IPS-NIHi7 (cell line): ENCODE measurements at regions not wholly inside any gene's neighbourhood (a gene's known extent, or its start where the extent isn't known, plus 50 kb on each side); places are given as distances from the start of the nearest gene placed in this dataset.

Experiments
- DNase-seq: peaks from one replicate; pipeline ENCODE4 v3.0.0; 2012; ENCODE audit warnings: mixed read lengths; ENCODE audit errors: extremely low spot score

DNA sequence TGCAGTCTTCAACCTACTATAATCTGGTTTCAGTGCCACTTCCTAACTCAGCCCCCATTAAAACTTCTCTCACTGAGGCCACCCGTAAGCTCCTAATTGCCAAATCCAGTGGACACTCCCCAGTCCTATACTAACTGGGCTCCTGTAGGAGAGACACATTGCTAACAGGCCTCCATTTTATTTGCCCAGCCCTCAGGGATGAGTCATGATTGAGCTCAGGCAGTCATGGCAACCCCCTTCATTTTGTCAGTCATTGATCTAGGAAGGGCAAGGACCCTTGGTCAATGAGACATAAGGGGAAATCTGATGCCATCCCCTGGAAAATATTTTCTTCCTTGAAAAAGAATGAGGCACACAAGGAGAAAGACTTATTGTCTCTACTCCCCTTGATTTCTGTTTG, 70.1 kb upstream of the HIF1A start:
- DNase-seq = no peak

DNA sequence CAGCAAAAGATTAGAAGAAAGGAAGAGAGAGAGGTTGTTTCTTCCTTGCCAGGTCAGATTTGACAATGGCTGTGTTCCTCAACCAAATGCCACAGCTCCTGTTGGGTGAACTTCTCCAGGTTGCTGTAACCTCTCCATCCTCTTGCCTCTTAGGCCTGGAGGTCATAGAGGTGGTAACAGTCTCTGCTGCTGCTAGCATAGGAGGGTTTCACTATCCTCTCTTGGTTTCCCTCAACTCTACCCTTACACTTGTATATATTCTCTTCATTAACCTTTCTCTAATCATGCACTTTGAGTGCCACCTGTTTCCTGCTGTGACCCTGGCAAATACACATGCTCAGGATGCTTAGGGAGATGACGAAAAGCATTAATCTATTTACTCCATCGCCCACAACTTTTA, 67.7 kb upstream of the HIF1A start:
- no peak for DNase-seq

DNA sequence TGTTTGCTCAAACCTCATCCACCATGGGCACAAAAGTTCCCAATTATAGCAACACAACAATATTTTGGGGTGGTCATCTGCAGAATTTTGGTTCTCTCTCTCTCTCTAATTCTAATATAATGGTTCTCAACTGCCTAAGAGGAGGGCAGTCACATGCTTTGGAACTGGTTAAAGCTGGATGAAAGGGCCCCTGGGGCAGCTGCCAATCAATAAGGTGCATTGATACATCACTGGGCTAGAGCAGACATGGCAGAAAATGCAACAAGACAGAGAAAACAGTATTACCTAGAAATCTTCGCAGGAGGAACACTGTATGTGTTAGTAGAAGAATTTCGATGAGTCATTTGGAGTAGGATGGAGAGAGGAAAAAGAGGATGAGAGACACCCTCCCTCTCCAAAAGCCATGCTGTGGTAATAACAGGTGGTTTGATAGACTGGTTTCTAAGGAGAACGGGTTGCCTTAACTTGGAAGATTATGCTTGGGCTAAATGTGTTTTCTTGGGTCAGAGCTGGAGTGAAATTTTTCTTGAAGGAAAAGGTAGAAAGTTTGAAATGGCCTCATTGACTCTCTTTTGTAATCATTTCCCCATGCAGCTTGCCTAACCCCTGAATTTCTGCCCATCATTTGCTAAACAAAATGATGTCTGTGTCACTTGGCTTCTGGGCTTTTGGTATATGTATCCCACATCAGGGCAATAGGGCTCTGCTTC, 67.1 kb upstream of the HIF1A start:
- DNase-seq = no peak

DNA sequence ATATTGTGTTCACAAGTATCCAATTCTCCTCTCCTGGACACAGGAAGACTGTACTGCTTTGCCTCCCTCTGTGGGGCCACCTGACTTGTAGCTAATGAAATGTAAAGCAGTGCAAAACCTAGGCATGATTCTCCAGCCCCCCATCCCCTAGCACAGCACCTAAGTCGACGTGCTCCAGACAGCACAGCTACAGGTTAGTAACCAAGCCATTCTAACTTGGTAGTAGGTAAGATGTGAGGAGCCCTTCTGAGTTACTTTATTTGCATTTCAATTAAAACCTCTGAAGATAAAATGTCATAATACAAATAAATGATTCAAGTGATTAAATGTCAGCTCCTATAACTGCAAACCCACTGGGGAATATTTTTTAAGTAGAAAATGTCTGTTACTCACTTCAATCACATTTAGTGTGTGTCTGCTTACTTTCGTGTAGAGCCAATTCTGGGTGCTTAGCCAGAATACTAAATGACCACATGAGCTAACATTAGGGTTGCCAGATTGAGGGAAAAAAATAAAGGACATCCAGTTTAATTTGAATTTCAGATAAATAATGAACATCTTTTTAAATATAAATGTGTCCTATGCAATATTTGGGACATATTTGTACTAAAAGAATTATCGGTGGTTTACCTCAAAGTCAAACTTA, 64.8 kb upstream of the HIF1A start:
- DNase-seq = no peak

DNA sequence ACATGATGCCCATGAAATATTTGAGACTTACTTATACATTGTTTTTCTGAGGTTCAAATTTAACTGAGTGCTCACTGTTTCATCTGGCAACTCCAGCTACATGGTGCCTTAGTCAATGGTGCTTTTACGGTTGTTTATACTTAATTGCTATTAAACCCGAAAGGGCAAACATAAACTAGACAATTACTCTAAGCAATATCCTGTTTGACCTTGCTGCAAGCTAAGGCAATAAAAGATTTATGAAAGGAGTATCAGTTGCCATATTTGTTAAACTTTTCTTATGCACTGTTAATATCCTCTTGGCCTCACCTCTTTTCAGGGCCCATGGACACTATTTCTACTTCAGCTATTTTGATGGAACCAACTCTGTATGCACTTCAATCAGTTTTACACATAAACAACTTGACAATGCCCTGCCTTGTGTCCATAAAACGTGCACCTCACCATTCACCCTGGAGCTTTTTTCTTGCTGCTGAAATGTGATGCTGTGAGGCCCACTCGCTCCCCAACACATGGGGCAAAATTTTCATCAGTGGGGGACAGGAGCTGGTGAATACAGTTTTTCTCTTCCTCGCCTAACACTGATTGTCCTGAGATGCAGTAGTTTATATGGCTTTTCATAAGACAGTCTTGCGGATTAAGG, 64.1 kb upstream of the HIF1A start:
- DNase-seq = no peak

DNA sequence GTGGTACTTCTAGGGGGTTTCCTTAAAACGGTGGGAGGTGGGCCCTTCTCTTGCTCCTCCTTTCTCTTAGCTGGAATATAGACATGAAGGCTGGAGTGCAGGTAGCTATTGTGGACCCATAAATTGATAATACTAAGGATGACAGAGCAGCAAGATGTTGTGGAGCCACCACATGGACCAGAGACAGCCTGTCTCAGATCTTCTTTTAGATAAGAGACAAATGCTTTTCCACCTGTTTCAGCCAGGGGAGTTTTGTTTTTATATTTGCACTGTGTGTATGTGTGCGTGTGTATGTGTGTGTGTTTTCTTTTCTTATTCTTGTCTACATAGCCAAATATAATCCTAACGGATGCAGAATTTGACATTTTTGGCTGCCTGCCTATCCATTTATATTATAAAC, 62.9 kb upstream of the HIF1A start:
- DNase-seq = no peak

DNA sequence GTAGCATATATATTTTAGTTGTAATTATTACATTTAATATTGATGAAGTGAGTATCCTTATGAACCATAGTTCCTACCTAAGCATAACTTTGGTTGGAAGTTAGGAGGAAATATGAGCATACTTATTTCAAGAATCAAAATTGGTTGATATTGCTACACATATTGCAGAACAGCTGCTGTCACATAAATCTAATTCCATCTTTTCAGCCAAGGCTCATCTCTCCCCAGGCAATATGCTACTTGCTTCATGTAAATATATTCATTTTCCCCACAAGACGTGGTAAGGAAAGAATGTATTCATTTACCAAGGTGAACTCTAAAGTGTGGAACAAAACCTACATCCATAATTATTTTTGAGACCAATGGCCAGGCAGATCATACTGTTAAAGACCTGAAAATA, 62.5 kb upstream of the HIF1A start:
- DNase-seq = no peak

DNA sequence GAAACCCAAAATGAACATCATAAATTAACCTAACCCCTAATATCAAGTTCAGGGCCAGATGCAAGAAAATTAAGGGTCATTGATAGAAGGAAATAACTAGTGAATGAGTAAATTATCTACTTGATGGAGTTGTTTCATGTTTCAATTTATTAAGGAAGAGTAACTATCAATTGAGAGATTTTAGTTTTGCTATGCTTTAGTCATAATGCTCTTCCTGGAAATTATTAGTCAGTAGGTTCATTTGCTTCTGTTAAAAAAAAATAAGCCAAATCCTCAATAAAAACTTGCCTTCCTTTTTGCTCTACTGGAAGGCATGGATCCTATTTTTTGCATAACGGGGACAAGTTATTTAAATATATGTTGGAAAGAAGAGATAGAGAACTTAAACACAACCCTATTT, 59.0 kb upstream of the HIF1A start:
- no peak for DNase-seq

DNA sequence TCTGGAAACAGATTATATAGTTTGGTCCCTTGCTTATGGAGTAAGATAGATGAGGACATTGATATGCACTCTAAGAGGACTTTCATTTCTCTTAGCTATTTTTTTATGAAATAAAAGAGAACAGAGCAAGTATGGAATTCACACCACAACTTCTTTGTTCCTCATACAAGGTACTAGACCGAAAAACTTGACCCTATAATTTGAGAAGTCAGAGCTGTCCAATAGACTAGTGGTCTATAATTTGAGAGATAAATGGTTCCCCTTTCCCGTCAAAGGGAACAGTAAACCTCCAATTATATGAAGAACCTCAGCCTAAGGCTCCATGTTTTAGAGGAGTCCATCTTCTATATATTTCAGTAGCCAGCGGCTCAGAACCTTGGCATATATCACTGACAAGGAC, 58.5 kb upstream of the HIF1A start:
- DNase-seq = no peak

DNA sequence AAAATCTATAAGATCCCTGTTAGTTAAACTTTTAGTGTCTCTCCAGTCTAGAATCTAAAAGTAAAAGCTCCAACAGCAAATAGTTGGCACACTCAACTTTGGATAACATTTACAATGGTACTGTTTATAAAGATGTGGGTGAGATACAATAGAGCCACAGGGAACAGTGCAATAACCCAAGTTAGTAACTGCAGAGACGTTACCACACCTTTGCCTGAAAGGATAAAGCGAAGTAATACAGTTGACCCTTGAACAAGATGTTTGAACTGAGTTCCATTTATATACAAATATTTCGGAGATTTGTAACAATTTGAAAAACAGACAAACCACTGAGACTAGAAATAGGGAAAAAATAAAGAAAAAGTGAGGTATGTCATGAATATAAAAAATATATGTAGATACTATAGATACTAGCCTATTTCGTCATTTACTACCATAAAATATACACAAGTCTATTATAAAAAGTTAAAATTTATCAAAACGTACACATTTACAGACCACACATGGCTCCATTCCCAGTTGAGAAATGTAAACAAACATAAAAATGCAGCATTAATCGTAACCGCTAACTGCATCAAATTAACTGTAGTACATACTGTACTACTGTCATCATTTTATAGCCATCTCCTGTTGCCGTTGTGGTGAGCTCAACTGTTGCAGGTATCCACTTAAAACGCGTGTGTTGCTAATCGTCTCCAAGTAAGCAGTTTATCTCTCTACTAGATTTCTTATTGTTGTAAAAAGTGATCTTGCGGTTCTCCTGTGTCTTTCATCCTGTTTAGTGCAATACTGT, 56.5 kb upstream of the HIF1A start:
- no peak for DNase-seq

DNA sequence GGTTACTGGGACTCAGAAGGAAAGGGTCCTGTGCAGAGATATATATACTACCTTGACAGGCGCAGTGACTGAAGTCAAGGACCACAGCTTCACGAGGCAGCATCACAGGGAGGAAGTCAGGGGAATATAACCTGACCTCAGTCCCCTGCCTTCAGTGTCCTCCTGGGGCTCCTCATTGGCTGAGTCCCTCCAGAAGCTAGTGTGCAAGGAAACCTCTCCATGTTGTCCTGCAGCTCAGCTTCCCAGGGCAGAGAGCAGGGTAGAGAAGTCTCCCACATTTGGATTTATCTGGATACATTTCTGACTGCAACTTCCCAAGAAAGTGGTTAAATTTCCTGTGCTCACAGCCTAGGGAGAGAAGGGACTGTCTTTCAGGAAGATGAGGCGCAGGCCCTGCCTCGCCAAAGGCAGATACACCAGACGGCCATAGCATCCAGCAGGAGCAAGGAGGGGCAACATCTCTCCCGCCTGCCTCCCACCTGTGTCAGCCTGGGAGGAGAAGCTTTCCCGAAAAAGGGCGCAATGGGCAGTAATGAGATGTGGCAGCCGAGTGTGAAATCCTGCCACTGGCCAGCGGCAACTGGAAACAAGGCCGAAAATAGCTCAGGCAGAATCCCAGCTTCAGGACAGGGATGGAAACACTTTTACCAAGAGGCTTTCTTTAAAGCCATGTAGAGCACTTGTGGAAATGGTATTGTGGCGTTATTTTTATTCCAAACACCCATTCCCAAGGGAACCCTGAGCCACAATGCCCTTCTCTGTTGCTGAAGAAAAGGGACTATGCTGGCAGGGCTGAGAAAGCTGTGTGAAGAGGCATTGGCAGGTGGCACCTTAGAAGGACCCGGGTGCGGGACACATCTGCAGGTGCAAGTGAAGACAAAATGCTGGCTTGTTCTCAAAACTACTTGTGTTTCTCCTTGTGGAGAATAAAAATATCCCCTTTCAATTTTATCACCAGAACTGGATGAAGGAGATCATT, 54.9 kb upstream of the HIF1A start:
- no peak for DNase-seq

DNA sequence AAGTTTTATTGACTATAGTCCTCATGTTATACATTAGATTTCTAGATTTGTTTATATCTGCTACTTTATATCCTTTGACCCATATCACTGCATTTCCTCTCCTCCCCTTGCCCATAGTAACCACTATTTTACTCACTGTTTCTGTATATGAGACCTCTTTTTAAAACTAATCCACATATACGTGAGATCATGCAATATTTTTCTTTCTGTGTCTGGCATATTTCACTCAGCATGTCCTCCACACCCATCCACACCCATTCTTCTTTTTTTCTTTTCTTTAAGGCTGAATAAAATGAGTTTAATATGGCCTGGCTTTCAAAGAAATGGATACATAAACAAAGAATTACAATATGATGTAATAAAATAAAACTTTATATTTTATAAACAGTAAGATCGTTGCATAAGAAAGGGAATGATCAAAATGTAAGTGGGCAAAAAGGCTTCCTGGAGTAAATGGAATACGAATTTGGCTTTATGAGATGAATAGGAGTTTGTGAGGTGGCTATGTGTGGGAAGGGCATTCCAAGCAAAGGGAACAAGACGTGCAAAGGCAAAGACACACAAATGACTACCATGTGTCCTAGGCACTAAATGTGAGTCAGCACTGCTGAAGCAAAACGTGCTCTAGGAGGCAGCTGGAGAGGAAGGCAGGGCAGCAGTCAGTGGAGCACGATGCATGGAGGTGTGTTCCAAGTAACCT, 53.2 kb upstream of the HIF1A start:
- DNase-seq = no peak

DNA sequence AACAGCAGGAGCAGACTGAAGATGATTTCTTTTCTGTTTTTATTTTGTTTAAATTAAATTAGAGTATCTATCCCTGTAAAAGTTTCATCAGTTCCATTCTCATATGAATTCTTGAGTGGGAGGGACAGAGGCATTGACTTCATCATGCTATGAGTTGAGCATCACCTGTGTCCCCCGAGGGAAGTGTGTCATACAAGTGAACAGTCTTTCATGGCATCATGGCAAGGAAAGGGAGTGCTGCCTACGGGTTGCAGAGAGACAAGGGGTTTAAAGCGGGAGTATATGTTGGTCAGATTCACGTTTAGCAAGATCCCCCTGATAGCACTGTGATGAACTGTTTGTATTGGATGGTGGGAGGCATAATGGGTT, 52.7 kb upstream of the HIF1A start:
- no peak for DNase-seq

DNA sequence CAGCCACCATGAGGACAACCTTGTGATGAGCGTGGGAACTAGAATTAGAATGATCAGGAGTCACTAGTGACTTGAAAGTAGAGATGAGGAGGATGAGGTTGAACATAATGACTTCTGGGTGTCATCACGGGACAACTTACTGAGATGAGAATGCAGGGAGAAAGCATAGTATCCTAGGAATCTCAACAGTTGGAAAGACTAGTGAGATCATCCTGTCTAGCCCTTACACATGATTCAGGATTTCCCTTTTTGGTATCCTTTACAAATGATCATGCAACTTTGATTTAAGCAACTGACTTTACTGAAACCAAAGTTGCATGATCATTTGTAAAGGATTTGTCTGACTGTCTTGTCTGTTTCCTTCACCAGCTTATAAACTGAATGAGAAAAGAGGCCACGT, 51.8 kb upstream of the HIF1A start:
- DNase-seq = no peak

DNA sequence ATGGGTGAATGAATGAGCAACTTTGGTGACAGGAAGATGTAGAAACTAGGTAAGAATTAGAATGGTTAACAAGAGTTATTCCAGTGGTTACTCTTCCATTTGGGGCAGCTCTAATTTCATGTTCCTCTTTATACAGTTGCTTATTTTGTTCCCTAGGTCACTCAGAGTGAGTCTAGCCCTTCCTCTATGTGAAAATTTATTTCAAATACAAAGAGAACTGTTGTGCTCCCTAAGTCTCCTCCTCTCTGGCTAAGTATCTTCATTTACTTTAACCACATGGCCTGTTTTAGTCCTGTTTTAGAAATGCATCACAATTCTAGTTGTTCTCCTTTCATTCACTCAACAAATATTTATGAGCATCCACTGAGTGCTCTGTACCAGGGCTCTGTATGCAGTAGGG, 51.1 kb upstream of the HIF1A start:
- DNase-seq = no peak

DNA sequence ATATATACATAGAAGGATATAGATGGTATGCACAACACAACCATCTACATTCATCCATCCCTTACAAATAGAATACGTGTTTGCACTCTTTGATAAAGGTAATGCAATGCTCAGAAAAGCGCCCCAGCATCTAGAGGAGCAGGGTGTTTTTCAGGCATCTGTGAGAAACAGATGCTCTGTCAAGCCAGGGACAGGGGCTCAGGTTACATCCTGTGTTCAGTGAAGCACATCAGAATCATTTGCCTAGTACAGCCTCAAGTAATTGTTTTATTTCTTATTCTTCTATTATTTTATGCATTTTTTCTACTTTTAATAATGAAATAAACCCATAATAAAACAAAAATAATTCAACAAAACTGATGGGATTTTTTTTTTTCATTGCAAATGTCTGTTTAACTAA, 50.5 kb upstream of the HIF1A start:
- peak; percentile 21 for DNase-seq

DNA sequence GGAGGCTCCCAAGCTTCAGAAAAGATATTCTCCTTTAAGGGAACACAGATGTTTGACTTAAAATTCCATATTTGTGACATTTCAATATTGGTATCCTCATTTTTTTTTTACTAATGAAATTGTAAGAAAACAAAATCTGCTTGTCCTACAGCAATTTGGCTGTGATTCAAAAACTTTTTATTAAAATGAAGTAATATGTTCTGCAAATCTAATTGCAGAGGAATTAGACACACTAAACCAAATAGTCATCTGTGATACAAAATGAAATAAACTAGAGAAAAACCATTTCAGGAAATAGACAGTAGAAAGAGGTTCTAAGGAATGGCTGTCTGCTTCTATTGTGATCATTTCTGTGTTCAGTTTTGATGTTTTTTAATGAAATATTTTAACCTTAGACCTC, 50.1 kb upstream of the HIF1A start:
- DNase-seq = no peak
